Fibroblast of the aortic adventitia (primary cell): ENCODE measurements at regions not wholly inside any gene's neighbourhood (a gene's known extent, or its start where the extent isn't known, plus 50 kb on each side); places are given as distances from the start of the nearest gene placed in this dataset.
"Not testable (repeated sequence)": the region's sequence is repeated elsewhere in the genome, so short reads cannot be mapped to it uniquely, and the experiment has no call there.

Source experiments
- DNase-seq: peaks from one replicate; pipeline ENCODE4 v3.0.0-alpha.2; 2010; ENCODE audit warnings: low read depth
- H3K4me3 ChIP-seq: 2 replicates; pipeline ENCODE4 v1.5.1; 2011; ENCODE audit warnings: low read depth, mild to moderate bottlenecking, control low read depth, low read length, moderate library complexity
- TF ChIP-seq, protein P1 (sequence below): IDR thresholded peaks from 2 replicates; pipeline ENCODE4 v1.5.1; 2011; ENCODE audit warnings: mild to moderate bottlenecking, low read length, control low read depth, inconsistent platforms; ENCODE audit not compliant: insufficient read depth

DNA sequence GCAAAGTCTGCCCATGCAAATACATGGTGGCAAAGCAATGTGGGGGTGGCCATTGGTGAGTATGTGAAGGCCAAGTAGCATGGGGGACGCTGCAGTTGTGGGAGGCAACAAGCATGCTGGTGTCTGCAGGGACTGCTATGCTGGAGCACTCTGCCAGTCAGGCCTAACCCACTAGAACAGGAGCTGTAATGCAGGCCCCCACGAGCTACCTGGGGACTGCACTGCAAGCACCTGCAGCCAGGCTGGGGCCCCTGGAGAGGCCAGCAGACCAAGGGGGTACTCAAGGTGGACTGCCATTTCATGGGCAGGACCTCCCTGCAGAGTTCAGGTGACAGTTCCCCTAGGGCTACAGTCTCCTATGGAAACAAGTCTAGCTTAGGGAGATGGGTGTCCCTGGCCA lies 183.8 kb upstream of the PDE4D start:
- DNase-seq: no peak

DNA sequence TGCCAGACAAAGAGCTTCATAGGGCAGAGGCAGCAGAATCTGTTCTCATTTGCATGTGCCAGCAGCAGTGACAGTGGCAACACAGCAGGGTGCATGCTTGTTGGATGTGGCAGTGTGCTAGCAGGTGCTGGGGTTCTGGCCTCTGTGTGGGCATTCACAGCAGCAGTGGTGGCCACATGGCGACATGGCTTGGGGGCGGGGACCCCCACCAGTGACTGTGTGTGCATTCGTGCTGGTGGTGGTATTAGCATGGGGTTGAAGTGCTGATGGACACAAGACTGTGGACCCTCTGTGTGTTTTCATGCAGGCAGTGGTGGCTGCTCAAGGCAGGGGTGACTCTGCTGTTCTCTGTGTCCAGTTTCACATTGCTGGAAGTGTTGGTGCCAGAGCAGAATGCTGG lies 183.2 kb upstream of the PDE4D start:
- TF ChIP-seq, protein P1, sequence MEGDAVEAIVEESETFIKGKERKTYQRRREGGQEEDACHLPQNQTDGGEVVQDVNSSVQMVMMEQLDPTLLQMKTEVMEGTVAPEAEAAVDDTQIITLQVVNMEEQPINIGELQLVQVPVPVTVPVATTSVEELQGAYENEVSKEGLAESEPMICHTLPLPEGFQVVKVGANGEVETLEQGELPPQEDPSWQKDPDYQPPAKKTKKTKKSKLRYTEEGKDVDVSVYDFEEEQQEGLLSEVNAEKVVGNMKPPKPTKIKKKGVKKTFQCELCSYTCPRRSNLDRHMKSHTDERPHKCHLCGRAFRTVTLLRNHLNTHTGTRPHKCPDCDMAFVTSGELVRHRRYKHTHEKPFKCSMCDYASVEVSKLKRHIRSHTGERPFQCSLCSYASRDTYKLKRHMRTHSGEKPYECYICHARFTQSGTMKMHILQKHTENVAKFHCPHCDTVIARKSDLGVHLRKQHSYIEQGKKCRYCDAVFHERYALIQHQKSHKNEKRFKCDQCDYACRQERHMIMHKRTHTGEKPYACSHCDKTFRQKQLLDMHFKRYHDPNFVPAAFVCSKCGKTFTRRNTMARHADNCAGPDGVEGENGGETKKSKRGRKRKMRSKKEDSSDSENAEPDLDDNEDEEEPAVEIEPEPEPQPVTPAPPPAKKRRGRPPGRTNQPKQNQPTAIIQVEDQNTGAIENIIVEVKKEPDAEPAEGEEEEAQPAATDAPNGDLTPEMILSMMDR: no peak
- no peak for DNase-seq
- H3K4me3 ChIP-seq: no peak overlapping the region

More for the DNA sequence above, 183.8 kb upstream of the PDE4D start:
- no peak overlapping the region for H3K4me3 ChIP-seq
- TF ChIP-seq, protein P1: no peak

DNA sequence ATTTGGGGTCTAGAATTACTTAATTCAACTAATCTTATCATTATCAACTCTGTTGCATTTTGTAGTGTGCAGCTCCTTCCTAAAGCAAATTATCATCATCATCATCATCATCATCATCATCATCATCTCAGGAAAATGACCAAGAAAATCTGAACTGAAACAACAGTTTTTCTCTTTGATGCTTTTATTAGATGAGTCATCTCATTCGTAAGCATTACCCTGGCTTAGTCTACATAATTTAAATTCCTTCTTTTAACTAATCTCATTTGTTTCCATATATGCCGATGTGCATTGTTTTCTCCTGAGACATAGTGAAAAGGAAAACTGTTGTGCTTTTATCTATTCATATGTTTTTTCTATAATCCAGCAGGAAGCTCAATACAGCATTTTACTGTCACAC lies 173.0 kb upstream of the PDE4D start:
- no peak for DNase-seq
- TF ChIP-seq, protein P1: no peak

DNA sequence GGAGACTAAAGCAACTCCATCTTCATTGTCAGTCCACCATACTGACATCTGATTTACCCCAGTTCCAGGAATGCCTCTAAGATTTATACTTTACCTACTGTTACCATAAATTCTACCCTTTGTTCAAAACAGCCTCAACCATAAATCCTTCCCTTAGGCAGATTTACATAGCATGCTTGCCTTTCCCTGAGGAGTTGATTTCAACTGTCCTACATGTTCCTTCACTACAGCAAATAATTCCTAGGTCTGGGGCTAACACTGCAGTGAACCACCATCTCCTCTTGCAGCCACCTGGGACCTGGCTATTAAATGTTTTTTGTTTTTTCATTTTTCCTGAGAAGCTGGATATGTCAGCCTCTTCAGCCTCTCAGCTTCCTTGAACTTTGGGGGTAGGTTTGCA lies 166.9 kb upstream of the PDE4D start:
- no peak overlapping the region for H3K4me3 ChIP-seq
- DNase-seq: no peak
- TF ChIP-seq, protein P1: no peak

More for the DNA sequence above, 173.0 kb upstream of the PDE4D start:
- no peak overlapping the region for H3K4me3 ChIP-seq

DNA sequence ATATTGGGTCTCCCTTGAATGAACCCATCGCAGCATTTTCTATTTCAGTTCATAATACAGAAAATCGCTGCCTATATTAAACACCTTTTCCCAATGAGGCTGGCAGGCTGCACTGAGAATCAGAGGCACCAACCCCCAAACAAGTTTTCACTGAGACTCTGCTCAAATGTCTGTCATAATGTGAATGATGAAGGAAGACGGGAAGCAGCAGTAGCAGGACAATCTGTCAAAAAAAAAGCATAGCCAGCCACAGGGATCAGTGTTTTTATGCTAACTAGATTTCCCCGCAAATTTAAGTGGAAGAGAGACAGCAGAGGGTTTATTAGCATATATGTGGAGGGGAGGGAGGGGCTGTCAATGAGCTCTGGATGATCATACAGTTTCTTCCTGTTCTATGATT lies 162.7 kb upstream of the PDE4D start:
- TF ChIP-seq, protein P1: no peak
- DNase-seq: no peak
- no peak overlapping the region for H3K4me3 ChIP-seq

DNA sequence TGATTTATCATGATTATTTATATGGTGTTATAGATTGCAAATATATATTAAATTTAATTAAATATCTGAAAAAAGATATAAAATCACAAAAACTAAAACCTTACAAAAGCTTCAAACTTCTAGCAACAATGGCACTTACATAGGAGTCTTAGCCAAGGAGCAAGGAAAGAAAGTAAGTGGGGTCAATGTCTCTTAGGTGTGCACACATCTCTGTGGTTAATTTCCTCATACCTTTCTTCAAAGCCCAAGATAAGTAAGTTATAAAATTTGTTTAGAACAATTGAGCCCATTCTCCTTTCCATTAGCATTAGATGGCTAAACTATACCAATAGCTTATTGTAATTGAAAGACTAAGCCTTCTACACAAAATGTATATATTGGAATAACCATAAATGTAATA lies 161.6 kb upstream of the PDE4D start:
- H3K4me3 ChIP-seq: no peak overlapping the region
- DNase-seq: no peak
- TF ChIP-seq, protein P1: no peak

DNA sequence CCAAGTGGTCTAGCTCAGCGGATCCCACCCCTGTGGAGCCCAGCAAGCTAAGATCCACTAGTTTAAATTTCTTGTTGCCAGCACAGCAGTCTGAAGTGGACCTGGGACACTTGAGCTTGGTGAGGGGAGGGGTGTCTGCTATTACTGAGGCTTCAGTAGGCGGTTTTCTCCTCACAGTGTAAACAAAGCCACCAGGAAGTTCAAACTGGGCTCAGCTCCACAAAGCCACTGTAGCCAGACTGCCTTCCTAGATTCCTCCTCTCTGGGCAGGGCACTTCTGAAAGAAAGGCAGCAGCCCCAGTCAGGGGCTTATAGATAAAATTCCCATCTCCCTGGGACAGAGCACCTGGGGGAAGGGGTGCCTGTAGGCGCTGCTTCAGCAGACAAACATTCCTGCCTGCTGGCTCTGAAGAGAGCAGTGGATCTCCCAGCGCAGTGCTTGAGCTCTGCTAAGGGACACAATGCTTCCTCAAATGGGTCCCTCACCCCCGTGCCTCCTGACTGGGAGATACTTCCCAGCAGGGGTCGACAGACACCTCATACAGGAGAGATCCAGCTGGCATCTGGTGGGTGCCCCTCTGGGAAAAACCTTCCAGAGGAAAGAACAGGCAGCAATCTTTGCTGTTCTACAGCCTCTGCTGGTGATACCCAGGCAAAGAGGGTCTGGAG lies 148.6 kb upstream of the PDE4D start:
- DNase-seq, H3K4me3 ChIP-seq: not testable (repeated sequence)

DNA sequence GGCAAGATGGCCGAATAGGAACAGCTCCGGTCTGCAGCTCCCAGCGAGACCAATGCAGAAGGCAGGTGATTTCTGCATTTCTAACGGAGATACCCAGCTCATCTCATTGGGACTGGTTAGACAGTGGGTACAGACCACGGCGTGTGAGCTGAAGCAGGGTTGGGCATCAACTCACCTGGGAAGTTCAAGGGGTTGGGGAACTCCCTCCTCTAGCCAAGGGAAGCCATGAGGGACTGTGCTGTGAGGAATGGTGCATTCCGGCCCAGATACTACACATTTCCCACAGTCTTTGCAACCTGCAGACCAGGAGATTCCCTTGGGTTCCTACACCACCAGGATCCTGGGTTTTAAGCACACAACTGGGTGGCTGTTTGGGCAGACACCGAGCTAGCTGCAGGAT lies 148.0 kb upstream of the PDE4D start:
- not testable (repeated sequence) for DNase-seq

More for the DNA sequence above, 148.0 kb upstream of the PDE4D start:
- H3K4me3 ChIP-seq: not testable (repeated sequence)
